Activated naive CD4-positive, alpha-beta T cell treated with anti-CD3 and anti-CD28 coated beads, Interleukin-2, amount 50 U/mL, for 24 hours (primary cell): ENCODE measurements at regions not wholly inside any gene's neighbourhood (a gene's known extent, or its start where the extent isn't known, plus 50 kb on each side); places are given as distances from the start of the nearest gene placed in this dataset.

Experiments
- H3K27ac Mint-ChIP-seq: one replicate; pipeline ENCODE4 v1.8.0; 2021; ENCODE audit warnings: mild to moderate bottlenecking, mixed read lengths
- H3K27me3 Mint-ChIP-seq: one replicate; pipeline ENCODE4 v1.8.0; 2021; ENCODE audit warnings: mixed read lengths
- H3K36me3 Mint-ChIP-seq: one replicate; pipeline ENCODE4 v1.8.0; 2021; ENCODE audit warnings: mixed read lengths
- H3K4me1 Mint-ChIP-seq: one replicate; pipeline ENCODE4 v1.8.0; 2021; ENCODE audit warnings: mixed read lengths
- H3K4me3 Mint-ChIP-seq: one replicate; pipeline ENCODE4 v1.8.0; 2021; ENCODE audit warnings: mild to moderate bottlenecking, mixed read lengths
- H3K9me3 Mint-ChIP-seq: one replicate; pipeline ENCODE4 v1.8.0; 2021; ENCODE audit warnings: mixed read lengths

- Mint-ChIP-seq H3K36me3 (no peaks in the 10 kb centered on the region), H3K27me3 (peaks cover 6% of the 10 kb centered on the region), H3K4me1 (no peaks in the 10 kb centered on the region), H3K27ac (no peak overlapping the region), H3K4me3 (no peak overlapping the region), H3K9me3 (no peaks in the 10 kb centered on the region)
Observed at GRCh38 chr1:87951852-87952251, 623.2 kb downstream of the LMO4 start.

- Mint-ChIP-seq H3K9me3 (no peaks in the 10 kb centered on the region), H3K4me1 (no peaks in the 10 kb centered on the region), H3K4me3 (no peak overlapping the region), H3K27me3 (peaks cover 6% of the 10 kb centered on the region), H3K27ac (no peak overlapping the region), H3K36me3 (no peaks in the 10 kb centered on the region)
Observed at GRCh38 chr1:87953121-87953520, 624.4 kb downstream of the LMO4 start.

- H3K4me3 Mint-ChIP-seq: no peak overlapping the region
- no peaks in the 10 kb centered on the region for H3K36me3 Mint-ChIP-seq
- no peaks in the 10 kb centered on the region for H3K4me1 Mint-ChIP-seq
- no peak overlapping the region for H3K27ac Mint-ChIP-seq
- peaks cover 6% of the 10 kb centered on the region for H3K27me3 Mint-ChIP-seq
- H3K9me3 Mint-ChIP-seq: no peaks in the 10 kb centered on the region
Observed at GRCh38 chr1:87953732-87954344, 625.2 kb downstream of the LMO4 start.

GRCh38 chr1:87955038-87955437 lies 626.4 kb downstream of the LMO4 start:
- Mint-ChIP-seq H3K36me3 (no peaks in the 10 kb centered on the region), H3K4me3 (no peak overlapping the region), H3K9me3 (no peaks in the 10 kb centered on the region), H3K4me1 (no peaks in the 10 kb centered on the region), H3K27ac (no peak overlapping the region), H3K27me3 (peaks cover 6% of the 10 kb centered on the region)

- H3K4me3 Mint-ChIP-seq: no peak overlapping the region
- no peaks in the 10 kb centered on the region for H3K4me1 Mint-ChIP-seq
- no peaks in the 10 kb centered on the region for H3K9me3 Mint-ChIP-seq
- peaks cover 6% of the 10 kb centered on the region for H3K27me3 Mint-ChIP-seq
- H3K27ac Mint-ChIP-seq: no peak overlapping the region
- no peaks in the 10 kb centered on the region for H3K36me3 Mint-ChIP-seq
Observed at GRCh38 chr1:87956072-87956471, 627.4 kb downstream of the LMO4 start.

- no peaks in the 10 kb centered on the region for H3K4me1 Mint-ChIP-seq
- peaks cover 6% of the 10 kb centered on the region for H3K27me3 Mint-ChIP-seq
- H3K9me3 Mint-ChIP-seq: no peaks in the 10 kb centered on the region
- no peaks in the 10 kb centered on the region for H3K36me3 Mint-ChIP-seq
- no peak overlapping the region for H3K27ac Mint-ChIP-seq
- H3K4me3 Mint-ChIP-seq: no peak overlapping the region
Observed at GRCh38 chr1:87956750-87957149, 628.1 kb downstream of the LMO4 start.

GRCh38 chr1:87957331-87957730 lies 628.7 kb downstream of the LMO4 start:
- H3K27me3 Mint-ChIP-seq: peaks cover 6% of the 10 kb centered on the region
- no peaks in the 10 kb centered on the region for H3K9me3 Mint-ChIP-seq
- H3K36me3 Mint-ChIP-seq: no peaks in the 10 kb centered on the region
- no peak overlapping the region for H3K27ac Mint-ChIP-seq
- no peaks in the 10 kb centered on the region for H3K4me1 Mint-ChIP-seq
- H3K4me3 Mint-ChIP-seq: no peak overlapping the region

GRCh38 chr1:87958201-87958600 lies 629.5 kb downstream of the LMO4 start:
- Mint-ChIP-seq H3K27me3 (peaks cover 3% of the 10 kb centered on the region), H3K4me3 (no peak overlapping the region), H3K9me3 (no peaks in the 10 kb centered on the region), H3K27ac (no peak overlapping the region), H3K4me1 (no peaks in the 10 kb centered on the region), H3K36me3 (no peaks in the 10 kb centered on the region)

- Mint-ChIP-seq H3K4me1 (no peaks in the 10 kb centered on the region), H3K4me3 (no peak overlapping the region), H3K27me3 (peaks cover 3% of the 10 kb centered on the region), H3K27ac (no peak overlapping the region), H3K9me3 (no peaks in the 10 kb centered on the region), H3K36me3 (no peaks in the 10 kb centered on the region)
Observed at GRCh38 chr1:87958716-87959115, 630.0 kb downstream of the LMO4 start.

- Mint-ChIP-seq H3K4me1 (no peaks in the 10 kb centered on the region), H3K4me3 (no peak overlapping the region), H3K9me3 (no peaks in the 10 kb centered on the region), H3K36me3 (no peaks in the 10 kb centered on the region), H3K27me3 (peaks cover 3% of the 10 kb centered on the region), H3K27ac (no peak overlapping the region)
Observed at GRCh38 chr1:87959236-87959635, 630.6 kb downstream of the LMO4 start.

GRCh38 chr1:87961992-87962391 lies 633.3 kb downstream of the LMO4 start:
- H3K4me1 Mint-ChIP-seq: no peaks in the 10 kb centered on the region
- H3K27ac Mint-ChIP-seq: no peak overlapping the region
- H3K27me3 Mint-ChIP-seq: no peaks in the 10 kb centered on the region
- H3K36me3 Mint-ChIP-seq: no peaks in the 10 kb centered on the region
- no peaks in the 10 kb centered on the region for H3K9me3 Mint-ChIP-seq
- no peak overlapping the region for H3K4me3 Mint-ChIP-seq

GRCh38 chr1:87963556-87963955 lies 634.9 kb downstream of the LMO4 start:
- Mint-ChIP-seq H3K36me3 (no peaks in the 10 kb centered on the region), H3K27ac (no peak overlapping the region), H3K4me1 (no peaks in the 10 kb centered on the region), H3K27me3 (no peaks in the 10 kb centered on the region), H3K9me3 (no peaks in the 10 kb centered on the region), H3K4me3 (no peak overlapping the region)

- no peak overlapping the region for H3K4me3 Mint-ChIP-seq
- H3K4me1 Mint-ChIP-seq: no peaks in the 10 kb centered on the region
- H3K36me3 Mint-ChIP-seq: no peaks in the 10 kb centered on the region
- no peak overlapping the region for H3K27ac Mint-ChIP-seq
- H3K27me3 Mint-ChIP-seq: peaks cover 2% of the 10 kb centered on the region
- H3K9me3 Mint-ChIP-seq: no peaks in the 10 kb centered on the region
Observed at GRCh38 chr1:87965193-87965592, 636.5 kb downstream of the LMO4 start.

- no peaks in the 10 kb centered on the region for H3K4me1 Mint-ChIP-seq
Observed at GRCh38 chr1:87968197-87968955, 639.7 kb downstream of the LMO4 start.

GRCh38 chr1:87969040-87969439 lies 640.4 kb downstream of the LMO4 start:
- Mint-ChIP-seq H3K36me3 (no peaks in the 10 kb centered on the region), H3K4me1 (no peaks in the 10 kb centered on the region), H3K27me3 (peaks cover 2% of the 10 kb centered on the region), H3K4me3 (no peak overlapping the region), H3K9me3 (no peaks in the 10 kb centered on the region), H3K27ac (no peak overlapping the region)

More at GRCh38 chr1:87968197-87968955, 639.7 kb downstream of the LMO4 start:
- Mint-ChIP-seq H3K36me3 (no peaks in the 10 kb centered on the region), H3K4me3 (no peak overlapping the region), H3K9me3 (no peaks in the 10 kb centered on the region), H3K27me3 (peaks cover 2% of the 10 kb centered on the region), H3K27ac (no peak overlapping the region)

GRCh38 chr1:87972811-87973210 lies 644.1 kb downstream of the LMO4 start:
- H3K4me1 Mint-ChIP-seq: no peaks in the 10 kb centered on the region

More at GRCh38 chr1:87972811-87973210, 644.1 kb downstream of the LMO4 start:
- Mint-ChIP-seq H3K27ac (no peak overlapping the region), H3K9me3 (no peaks in the 10 kb centered on the region), H3K27me3 (peaks cover 5% of the 10 kb centered on the region), H3K36me3 (no peaks in the 10 kb centered on the region), H3K4me3 (no peak overlapping the region)
